HL-60/S4 treated with retinoic acid at 250 ng/mL for 4 days and 3 days (cell line): ENCODE measurements at regions not wholly inside any gene's neighbourhood (a gene's known extent, or its start where the extent isn't known, plus 50 kb on each side); places are given as distances from the start of the nearest gene placed in this dataset.

Experiments used
- in situ Hi-C: fragments of 300-500 bp; cut with MboI; formaldehyde crosslinking; loops from 2 replicates; pipeline ENCODE4 v1.7.0; 2022; ENCODE audit warnings: low sequenced_read_pairs

GRCh38 chr2:217497843-217498377, 504.9 kb downstream of the TNS1 start:
- in situ Hi-C loops = no loop called here

GRCh38 chr2:217494557-217494956, 508.2 kb downstream of the TNS1 start:
- in situ Hi-C loops = no loop called here

- in situ Hi-C loops = no loop called here
Observed at GRCh38 chr2:217491271-217491670, 511.5 kb downstream of the TNS1 start.

- in situ Hi-C loops = no loop called here
Observed at GRCh38 chr2:217489145-217489960, 513.4 kb downstream of the TNS1 start.

GRCh38 chr2:217484046-217484445, 518.7 kb downstream of the TNS1 start:
- in situ Hi-C loops = no loop called here

GRCh38 chr2:217482056-217482710, 520.6 kb downstream of the TNS1 start:
- in situ Hi-C loops = no loop called here

GRCh38 chr2:217481577-217481976, 521.2 kb downstream of the TNS1 start:
- in situ Hi-C loops = no loop called here

GRCh38 chr2:217479566-217479965, 523.2 kb downstream of the TNS1 start:
- in situ Hi-C loops = no loop called here

- in situ Hi-C loops = no loop called here
Observed at GRCh38 chr2:217478831-217479455, 523.9 kb downstream of the TNS1 start.

GRCh38 chr2:217477583-217477982, 525.2 kb downstream of the TNS1 start:
- in situ Hi-C loops = no loop called here

GRCh38 chr2:217475791-217476190, 527.0 kb downstream of the TNS1 start:
- in situ Hi-C loops = no loop called here

- in situ Hi-C loops = no loop called here
Observed at GRCh38 chr2:217475101-217475500, 527.7 kb downstream of the TNS1 start.

- in situ Hi-C loops = no loop called here
Observed at GRCh38 chr2:217471319-217471718, 531.5 kb downstream of the TNS1 start.

- in situ Hi-C loops = no loop called here
Observed at GRCh38 chr2:217469203-217469810, 533.5 kb downstream of the TNS1 start.

GRCh38 chr2:217468042-217468830, 534.6 kb downstream of the TNS1 start:
- in situ Hi-C loops = no loop called here

GRCh38 chr2:217467331-217467730, 535.5 kb downstream of the TNS1 start:
- in situ Hi-C loops = no loop called here

- in situ Hi-C loops = no loop called here
Observed at GRCh38 chr2:217466805-217467204, 536.0 kb downstream of the TNS1 start.

- in situ Hi-C loops = no loop called here
Observed at GRCh38 chr2:217466104-217466503, 536.7 kb downstream of the TNS1 start.

- in situ Hi-C loops = no loop called here
Observed at GRCh38 chr2:217465100-217465499, 537.7 kb downstream of the TNS1 start.

GRCh38 chr2:217463402-217464075, 539.3 kb downstream of the TNS1 start:
- in situ Hi-C loops = no loop called here
